T-helper 2 cell (primary cell): ENCODE measurements at regions not wholly inside any gene's neighbourhood (a gene's known extent, or its start where the extent isn't known, plus 50 kb on each side); places are given as distances from the start of the nearest gene placed in this dataset.
"Not testable (repeated sequence)": the region's sequence is repeated elsewhere in the genome, so short reads cannot be mapped to it uniquely, and the experiment has no call there.

Source experiments
- DNase-seq, 5 experiments: peaks; one replicate each; pipeline versions ENCODE4 v3.0.0 to v3.0.0-alpha.2; 2012 to 2022

- DNase-seq, result not testable (repeated sequence)
These were observed 1373.8 kb upstream of the DEFB115 start for GRCh38 chr20:29883514-29884219.

DNA sequence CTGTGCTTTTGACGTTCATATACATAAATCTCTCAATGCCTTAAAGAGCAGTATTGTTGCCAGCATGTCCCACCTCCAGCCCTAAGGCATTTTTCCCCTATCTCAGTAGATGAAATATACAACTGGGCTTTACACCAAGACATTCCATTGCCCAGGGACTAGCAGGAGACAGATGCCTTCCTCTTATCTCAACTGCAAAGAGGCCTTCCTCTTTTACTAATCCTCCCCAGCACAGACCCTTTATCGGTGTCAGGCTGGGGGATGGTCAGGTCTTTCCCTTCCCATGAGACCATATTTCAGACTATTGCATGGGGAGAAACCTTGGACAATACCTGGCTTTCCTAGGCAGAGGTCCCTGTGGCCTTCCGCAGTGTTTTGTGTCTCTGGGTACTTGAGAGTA, 1373.1 kb upstream of the DEFB115 start:
- not testable (repeated sequence) for DNase-seq

GRCh38 chr20:29885282-29886185, 1371.9 kb upstream of the DEFB115 start:
- not testable (repeated sequence) for DNase-seq

DNA sequence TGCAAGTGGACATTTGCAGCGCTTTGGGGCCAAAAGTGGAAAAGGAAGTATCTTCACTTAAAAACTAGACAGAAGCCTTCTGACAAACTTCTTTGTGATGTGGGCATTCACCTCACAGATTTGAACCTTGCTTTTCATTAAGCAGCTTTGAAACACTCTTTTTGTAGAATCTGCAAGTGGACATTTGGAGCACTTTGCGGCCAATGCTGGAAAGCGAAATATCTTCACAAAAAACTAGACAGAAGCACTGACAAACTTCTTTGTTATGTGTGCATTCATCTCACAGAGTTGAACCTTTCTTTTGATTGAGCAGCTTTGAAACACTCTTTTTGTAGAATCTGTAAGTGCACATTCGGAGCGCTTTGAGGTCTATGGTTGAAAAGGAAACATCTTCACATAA, 1365.9 kb upstream of the DEFB115 start:
- DNase-seq, result not testable (repeated sequence)
